HG03378 (cell line): ENCODE measurements at regions not wholly inside any gene's neighbourhood (a gene's known extent, or its start where the extent isn't known, plus 50 kb on each side); places are given as distances from the start of the nearest gene placed in this dataset.

Experiments
- ATAC-seq: cut with Tn5 transposase; IDR thresholded peaks from one replicate; pipeline ENCODE4 v1.9.1; 2021; ENCODE audit warnings: mild to moderate bottlenecking, moderate library complexity; ENCODE audit not compliant: unreplicated experiment

DNA sequence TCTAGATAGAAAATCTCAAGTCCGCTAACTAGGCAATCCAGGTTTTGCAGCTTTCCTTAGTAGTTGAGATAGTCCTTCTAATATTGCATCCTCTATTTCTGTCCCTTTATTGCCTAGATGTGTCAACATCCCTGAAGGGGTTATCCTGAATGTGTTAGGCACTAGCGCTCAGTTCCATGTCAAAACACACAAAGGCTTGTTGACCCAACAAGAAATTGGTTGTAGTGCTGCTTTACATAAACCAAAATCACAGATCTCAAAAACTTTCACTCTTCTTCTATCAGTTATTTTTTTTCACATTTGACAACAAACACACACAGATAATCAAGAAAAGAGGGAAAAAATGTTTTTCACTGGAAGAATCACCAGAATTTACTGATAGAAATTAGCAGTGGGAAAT lies 51.4 kb upstream of the SOX2 start:
- no peak for ATAC-seq

DNA sequence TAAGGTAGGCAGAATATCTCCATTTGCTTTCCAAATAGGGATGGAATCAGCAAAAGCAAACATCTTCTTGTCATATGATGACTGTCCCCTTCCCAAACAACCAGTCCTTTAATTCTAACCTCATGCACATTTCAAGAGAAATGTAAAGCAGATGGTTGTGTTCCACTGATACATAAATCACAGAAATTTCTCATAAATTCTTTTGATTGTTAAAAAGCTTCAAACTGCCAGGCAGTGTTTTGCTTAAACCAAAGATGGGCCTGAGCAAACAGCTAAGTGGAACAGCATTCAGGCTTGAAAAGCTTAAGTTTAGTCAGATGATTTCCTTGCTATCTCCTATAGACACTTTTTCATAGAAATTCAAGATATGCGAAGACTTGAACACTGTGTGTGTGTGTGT lies 74.3 kb upstream of the SOX2 start:
- no peak for ATAC-seq

DNA sequence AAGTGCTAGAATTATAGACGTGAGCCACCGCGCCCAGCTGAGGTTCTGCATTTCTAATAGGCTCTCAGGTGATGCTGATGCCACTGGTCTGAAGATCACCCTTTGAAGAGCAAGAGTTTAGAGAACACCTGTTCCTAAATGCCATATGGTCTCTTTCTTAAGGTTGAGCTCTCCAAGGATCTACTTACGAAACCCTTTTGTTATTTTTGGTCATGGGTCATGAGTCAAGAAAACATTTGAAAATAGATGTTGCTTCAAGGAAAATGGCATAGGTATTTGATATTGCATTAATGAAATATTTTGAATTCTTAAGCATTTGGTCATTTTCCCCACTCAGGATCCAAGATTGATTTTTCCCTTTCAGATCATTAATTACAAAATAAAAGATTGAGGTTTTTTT lies 74.7 kb upstream of the SOX2 start:
- no peak for ATAC-seq

DNA sequence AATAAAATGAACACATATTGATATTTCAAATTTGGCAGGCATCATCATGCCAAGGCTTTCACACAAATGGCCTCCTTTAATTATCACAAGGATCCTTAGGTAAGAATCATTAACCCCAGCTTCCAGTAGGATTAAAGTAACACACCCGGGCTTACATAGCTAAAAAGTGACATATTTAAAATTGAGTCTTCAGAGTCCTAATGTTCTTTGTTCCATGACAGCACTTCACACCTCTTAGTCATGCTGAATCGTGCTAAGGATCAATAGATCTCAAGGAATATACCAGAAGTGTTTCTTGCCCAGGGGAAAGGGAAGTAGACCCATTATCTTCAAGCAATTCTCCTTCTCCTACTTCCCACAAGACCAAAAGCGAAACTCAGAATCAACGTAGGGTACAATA lies 76.6 kb upstream of the SOX2 start:
- ATAC-seq: no peak

DNA sequence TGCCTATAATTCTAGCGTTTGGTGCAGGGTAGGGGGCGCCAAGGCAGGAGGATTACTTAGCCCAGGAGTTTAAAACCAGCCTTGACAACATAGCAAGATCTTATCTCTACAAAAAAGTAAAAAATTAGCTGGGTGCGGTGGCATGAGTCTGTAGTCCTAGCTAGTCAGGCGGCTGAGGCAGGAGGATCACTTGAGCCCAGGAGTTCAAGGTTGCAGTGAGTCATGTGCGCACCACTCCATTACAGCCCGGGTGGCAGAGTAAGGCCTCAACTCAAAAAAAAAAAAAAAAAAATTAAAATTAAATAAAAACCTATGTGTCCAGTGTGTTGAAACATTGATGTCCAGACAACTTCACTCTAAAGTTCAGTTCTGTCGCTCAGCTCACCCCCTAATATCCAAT lies 78.2 kb upstream of the SOX2 start:
- no peak for ATAC-seq

DNA sequence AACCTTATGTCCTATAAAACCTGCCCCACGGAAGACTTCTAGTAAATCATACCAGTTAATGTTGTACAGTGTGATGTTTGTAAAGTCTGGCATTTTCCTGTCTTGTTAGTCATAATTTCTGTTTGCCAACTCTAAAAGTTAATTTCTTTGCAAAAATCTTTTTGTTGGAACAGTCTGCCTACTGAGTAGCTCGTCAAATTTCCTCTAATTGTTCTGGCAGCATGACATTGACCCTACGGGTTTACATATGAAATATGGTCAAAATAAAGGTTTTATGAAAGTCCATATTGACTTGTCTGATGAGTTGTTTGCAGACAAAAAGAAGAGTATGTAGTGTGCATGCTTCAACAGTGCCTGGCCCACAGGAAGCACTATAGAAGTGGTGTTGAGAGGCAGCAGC lies 79.8 kb upstream of the SOX2 start:
- no peak for ATAC-seq

DNA sequence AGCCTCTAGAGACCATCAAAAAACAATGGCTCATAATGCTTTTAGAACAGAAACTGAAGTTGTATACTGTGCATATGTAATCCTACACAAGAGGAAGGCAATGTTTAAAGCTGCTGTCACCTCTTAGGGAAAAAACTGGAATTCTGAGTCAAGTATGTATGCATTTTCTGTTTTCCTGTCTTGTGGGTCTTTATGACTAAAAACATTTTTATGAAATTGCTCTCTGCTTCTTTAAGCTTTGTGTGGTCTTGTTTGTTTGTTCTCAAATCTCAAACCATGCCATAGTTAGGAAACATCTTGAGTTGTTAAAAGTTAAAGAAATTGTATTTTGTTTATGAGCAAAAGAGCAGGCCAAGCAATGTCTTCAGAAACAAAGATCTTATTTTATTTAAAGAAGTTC lies 80.9 kb upstream of the SOX2 start:
- ATAC-seq: no peak

DNA sequence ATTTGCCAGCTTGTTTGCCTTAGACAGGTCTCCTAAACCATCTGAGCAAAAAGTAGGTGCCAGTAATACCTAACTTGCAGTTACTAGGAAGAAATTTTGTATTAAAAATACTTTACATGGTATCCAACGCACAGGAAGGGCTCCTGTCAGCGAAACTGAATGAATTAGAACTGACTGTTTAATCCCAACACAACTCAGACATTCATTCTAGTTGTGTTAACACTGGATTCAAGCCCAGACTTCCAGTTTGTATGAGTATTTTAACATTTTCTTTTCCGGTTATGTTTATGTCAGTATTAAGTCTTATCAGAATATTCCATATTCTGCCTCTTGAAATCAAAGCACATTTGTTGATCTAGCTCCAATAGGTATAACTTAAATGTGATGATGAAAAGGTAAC lies 82.0 kb upstream of the SOX2 start:
- ATAC-seq: no peak

DNA sequence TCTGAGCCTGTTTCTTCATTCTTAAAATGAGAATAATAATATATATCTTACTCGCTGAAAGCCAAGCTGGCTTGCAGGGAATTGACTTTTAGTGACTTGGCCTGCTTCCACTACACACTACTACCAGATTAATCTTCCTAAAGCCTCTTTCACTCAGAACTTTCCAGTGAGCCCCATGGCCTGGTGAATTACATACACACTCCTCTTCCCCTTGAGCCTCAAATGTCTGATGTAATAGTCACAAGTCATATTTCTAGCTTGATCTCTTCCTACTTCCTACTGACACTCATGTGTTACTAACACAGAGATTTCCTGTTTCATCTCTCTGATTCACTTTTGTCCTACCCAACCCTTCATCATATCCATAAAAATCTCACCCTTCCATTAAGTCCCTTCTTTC lies 82.7 kb upstream of the SOX2 start:
- no peak for ATAC-seq

DNA sequence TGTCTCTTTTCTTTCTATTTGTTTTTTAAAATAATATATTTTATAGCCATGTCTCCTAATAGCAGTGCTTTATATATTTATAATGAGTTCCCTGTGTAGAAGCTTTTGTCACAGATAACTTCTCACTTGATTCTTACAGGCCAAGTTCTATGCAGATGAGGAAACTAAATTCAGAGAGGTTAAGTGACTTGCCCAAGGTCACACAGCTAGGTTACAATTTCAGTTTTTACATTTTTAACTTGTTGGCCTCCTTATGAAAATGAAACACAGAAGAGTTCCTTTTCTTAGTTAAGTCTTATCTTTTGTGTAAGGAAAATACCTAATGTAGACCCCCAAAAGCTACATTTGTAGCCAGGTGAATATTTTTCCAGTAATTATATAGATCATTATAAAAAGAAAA lies 83.3 kb upstream of the SOX2 start:
- ATAC-seq: no peak

DNA sequence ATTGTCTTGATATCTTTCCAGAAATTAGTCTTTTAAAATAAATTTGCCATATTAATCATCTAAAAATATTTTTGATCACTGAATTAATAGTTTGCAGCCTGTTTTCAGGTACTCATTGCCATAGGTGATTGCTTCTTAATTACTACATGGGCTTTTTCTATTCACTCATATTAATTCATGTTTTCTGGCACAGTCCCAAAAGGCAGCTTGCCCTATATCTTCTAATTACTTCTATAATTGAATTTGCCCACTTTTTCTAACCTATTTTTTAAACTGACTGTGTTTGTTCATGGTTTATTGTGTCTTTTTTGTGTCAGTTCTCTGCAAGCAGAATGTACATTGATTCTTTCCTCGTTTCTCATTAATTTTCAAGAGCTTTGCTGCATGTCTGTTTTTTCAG lies 85.7 kb upstream of the SOX2 start:
- no peak for ATAC-seq

DNA sequence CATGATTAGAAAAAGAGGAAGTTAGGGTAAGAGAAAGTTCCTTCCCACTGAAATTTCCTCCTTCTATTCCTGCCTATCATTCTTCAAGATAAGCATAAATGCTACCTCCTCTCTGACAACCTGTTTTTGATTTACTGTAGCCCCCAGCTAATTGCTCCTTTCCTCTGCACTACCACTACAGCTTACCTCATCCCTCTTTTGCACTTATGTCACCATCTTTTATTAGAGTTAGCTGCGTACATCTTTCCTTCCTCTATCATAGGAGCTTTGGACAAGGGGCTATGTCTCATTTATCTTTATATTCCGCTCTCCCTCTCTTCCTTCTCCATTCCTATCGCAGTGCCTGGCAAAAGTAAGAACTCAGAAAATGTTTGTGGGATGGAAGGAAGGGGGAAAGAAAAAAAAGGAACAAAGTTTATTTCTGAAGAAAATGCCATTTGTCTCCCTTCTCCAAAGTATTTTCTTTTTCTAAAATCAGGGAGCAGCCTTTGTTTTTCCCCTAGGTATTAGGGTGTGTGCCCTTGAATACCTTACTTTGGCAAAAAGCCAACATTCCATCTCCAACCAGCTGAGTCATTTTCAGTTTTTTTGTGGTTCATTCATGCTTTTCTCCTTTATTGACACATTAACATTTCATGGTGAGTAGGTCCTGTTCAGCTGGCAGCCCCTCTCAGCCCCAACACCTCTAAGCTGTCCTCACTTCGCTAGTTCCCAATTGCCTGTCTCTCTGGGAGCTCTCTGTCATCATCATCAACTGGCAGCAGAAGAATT lies 87.6 kb upstream of the SOX2 start:
- ATAC-seq: no peak

DNA sequence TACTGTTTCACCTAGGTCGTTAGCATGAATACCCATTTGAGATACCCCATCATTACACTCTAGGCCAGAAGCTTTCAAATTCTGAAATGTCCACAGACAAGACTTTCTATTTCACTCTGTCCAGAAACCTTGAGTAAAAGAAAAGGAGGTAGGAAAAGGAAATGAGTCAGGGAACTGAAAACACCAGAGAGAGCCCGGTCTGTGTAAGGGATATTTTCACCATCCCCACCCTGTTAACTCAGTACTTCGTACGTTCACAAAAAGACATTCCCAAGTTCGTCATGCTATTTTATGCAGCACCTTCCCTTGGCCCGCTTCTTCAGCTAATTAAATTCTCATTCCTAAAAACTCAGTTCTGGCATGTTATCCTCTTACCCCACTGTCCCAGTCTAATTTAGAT lies 89.4 kb upstream of the SOX2 start:
- ATAC-seq: no peak

DNA sequence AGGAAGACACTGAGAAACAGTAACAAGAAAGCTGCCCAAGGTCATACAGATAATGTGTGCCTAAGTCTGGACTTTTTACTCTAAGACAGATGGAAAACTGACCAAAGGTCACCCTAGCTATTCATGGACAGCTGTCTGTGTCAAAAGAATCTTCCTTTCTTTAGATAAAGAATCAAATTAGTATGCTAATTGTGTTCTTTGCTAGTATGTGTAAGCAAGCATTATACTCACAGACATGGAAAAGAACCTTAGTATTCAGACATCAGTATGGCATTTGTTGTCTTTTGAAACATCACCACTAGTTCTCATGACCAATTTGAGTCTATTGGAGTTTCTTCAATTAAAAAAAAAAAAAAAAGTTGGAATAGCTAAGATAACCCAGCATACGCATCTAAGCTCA lies 91.8 kb upstream of the SOX2 start:
- ATAC-seq: no peak

DNA sequence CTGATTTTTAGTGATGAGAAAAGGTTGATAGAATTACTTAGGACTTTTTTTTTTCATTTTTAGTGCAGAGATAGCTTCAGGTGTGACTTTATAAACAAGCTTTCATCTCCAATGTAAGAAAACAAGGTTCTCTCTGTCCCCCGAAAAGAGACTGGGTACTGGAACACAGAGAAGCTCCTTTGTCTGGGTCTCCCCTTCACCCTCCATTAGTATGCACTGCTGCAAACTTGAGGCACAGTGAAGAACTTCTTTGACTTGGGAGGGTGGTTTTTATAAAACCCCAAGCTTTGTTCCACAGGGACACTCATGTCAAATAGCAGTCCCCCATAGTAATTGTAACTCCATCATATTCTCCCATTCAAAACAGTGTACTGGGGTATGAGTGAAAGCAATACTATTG lies 93.5 kb upstream of the SOX2 start:
- ATAC-seq: no peak

DNA sequence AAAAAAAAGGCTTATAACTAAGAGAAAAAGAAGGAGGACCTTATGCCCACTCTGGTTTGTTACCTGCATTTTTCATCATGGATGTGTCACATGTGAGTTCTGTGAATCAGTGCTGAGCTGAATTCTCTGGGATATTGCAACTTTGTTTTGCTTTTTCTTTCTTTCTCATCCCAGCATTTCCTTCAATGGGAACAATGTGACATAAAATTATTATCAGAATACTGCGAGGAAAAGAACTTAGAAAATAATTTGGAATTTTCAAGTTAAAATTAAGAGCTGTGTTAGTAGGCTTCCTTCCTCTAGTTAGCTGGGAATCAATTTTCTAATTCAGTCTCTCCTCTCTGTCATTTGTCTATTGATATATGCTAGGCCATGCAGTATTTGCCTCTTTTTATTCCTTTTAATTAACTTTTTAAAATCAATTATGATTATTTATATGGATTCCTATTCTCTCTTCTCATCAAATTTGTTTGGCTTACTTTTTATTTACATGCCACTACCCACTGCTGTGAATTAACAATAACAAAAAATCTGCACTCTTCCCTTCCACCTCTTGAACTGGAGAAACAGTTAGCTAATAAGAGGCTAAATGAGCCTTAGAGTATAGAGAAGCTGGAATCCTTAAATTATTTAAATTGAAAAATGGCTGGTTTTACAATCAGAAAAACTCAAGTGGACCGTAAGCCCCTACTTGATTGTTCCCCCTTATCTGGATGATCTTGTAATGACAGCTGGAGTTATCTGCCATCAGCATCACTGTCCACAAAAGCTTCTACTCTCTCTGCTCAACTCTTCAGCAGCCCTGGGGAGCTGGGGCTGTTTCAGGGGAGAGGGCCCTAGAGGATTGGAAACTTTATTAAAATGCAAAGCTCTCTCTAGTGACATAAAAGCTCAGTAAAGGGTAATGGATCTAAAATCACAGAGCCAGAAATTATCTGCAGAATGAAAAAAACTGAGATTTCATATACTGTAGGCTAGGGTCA lies 95.3 kb upstream of the SOX2 start:
- no peak for ATAC-seq

DNA sequence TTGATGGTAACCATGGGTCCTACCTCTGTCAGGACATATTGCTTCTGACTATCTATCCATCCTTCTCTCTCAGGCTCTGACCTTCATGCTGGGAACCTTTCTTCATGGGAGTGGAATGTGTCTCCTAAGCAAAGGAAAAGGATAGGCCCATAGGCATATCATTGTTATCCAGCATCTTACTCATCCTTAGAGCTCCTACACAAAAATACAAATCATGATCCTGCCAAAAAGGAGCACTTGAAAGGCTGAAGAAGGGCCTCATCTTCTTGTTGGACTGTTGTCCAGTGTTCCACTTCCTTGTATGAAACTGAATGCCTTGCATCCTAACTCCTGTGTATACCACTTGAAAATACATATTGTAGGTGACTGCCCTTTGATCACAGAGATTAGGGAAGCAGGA lies 96.1 kb upstream of the SOX2 start:
- ATAC-seq: no peak

DNA sequence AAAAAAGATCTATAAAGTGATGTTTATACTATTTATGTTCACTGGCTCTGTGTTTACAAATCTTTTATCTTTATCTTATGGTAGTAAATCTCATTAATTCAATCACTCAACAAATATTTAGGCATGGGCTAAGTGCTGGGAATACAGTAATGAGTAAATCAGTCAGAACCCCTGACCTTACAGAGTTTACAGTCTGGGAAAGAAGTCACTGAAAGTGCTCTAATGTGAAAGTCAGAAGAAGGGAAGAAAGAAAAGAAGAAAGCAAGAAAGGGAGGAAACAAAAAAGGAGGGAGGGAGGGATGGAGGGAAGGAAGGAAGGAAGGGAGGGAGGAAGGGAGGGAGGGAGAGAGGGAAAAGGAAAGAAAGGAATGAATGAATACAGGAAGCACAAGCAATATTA lies 96.8 kb upstream of the SOX2 start:
- no peak for ATAC-seq

DNA sequence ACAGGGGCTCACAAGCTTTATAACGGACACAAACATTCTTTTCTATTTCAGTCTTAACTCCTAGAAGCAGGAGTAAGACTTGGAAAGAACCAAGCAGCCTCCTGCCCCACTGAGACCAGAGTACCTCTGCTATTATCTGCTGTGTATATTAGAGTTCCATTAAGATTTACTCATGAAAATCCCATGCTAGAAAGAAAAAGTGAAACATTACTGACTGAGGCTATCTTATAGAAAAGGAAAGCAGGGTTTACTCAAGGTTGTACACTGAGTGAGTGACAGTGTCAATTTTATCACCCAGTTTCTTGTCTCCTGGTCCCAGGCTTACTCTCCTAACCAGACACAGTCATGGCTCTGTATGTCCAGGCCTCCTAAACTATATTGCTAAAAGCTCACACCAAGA lies 97.9 kb upstream of the SOX2 start:
- ATAC-seq: no peak

DNA sequence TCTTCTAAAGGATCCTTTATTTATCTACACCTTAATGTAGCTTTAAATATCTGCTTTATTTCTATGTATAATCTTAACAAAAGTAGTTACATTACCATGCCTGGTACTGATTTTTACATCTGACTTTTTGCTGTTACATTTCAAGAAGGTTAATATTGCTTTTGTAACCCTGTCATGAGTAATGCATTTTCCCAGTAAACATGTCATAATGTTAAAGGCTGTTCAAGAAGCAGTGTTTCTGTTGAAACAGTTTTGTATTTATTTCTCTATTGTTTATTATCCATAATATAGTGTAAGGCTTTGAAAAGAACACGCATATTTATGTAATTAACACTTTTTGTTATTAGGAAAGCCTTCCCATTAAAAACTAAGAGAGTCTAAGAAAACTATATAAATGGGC lies 98.5 kb upstream of the SOX2 start:
- no peak for ATAC-seq

DNA sequence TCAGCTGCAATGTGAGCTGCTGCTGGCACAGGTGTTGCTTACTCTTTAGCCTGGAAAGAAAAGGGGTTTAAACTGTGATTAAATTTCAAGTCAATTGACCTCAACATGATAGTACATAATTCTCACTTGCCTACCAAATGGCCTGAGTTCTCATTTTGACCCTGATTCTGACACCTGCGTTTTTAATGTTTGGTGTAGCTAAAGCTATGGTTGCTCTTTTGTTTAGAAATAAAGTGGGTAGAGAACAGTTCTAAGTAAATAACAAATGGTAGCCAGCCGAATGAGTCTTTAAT lies 100.8 kb upstream of the SOX2 start:
- ATAC-seq: no peak
